ENCODE measurements at regions not wholly inside any gene's neighbourhood (a gene's known extent, or its start where the extent isn't known, plus 50 kb on each side); places are given as distances from the start of the nearest gene placed in this dataset.

GRCh38 chr1:201763455-201764140 lies 65.4 kb upstream of the IPO9 start:
- Mint-ChIP-seq H3K4me3 (no peak overlapping the region), H3K9me3 (no peaks in the 10 kb centered on the region), H3K27me3 (no peaks in the 10 kb centered on the region), H3K36me3 (no peaks in the 10 kb centered on the region), H3K4me1 (peaks cover 3% of the 10 kb centered on the region), H3K27ac (no peak overlapping the region)
- no peak for DNase-seq

- Mint-ChIP-seq H3K4me3 (no peak overlapping the region), H3K27ac (no peak overlapping the region), H3K4me1 (peaks cover 3% of the 10 kb centered on the region), H3K9me3 (no peaks in the 10 kb centered on the region), H3K36me3 (no peaks in the 10 kb centered on the region), H3K27me3 (no peaks in the 10 kb centered on the region)
- DNase-seq, result no peak
Measured at GRCh38 chr1:201764166-201764565, 64.8 kb upstream of the IPO9 start.

DNA sequence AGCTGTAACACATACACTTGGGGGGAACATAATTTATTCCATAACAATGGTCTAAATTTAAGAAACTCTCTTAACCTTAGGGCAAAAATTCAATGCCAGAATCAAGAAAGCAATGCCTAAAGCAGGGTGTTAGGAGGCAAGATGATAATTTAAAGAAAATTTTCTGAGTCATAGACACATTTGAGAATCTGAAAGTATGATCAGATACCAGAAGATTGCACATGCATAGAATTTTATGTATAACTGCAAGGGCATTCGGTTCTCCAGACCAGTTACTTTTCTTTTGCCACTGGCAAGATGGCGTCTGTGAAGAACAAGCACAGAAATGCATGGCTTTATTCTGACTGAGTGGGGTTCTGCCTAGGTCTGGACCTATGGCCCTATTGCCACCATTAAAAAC lies 64.4 kb upstream of the IPO9 start:
- H3K36me3 Mint-ChIP-seq, result no peaks in the 10 kb centered on the region
- no peak overlapping the region for H3K4me3 Mint-ChIP-seq
- DNase-seq, result no peak
- H3K4me1 Mint-ChIP-seq, result peaks cover 3% of the 10 kb centered on the region
- no peaks in the 10 kb centered on the region for H3K9me3 Mint-ChIP-seq
- H3K27me3 Mint-ChIP-seq, result no peaks in the 10 kb centered on the region
- H3K27ac Mint-ChIP-seq, result no peak overlapping the region

DNA sequence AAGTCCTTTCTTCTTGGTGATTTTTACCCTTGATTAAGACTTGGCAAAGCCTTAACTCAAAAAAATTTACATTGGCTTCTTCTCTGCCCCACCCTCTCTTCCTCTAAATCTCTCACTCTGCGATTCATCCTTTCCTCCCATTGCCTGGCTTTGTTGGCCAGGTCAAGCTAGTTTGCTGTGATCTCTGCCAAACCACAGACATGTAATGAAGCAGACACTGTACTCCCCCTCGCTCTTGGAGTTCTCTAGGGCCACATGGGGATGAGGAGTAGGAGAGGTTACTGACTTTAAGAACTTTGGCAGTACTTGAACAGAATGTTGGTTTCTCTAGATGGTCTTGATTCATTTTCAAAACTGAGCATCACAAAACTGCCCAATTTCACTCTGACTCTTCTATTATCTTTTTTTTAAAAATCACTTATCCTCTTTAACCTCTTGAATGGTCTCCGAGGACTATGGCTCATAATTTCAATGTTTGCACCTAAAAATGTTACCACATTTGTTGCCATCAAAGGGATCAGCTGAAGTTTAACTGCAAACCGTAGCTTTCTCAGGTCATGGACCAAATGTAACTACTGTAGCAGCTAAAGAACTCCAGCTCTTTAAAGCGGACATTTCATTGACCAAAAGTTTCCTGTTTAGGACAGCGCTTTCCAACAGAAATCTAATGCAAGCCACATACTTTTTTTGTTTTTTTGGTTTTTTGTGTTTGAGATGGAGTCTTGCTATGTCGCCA lies 62.7 kb upstream of the IPO9 start:
- Mint-ChIP-seq H3K27me3 (no peaks in the 10 kb centered on the region), H3K4me3 (no peak overlapping the region), H3K4me1 (peaks cover 3% of the 10 kb centered on the region), H3K36me3 (no peaks in the 10 kb centered on the region), H3K9me3 (no peaks in the 10 kb centered on the region), H3K27ac (no peak overlapping the region)
- DNase-seq, result no peak

DNA sequence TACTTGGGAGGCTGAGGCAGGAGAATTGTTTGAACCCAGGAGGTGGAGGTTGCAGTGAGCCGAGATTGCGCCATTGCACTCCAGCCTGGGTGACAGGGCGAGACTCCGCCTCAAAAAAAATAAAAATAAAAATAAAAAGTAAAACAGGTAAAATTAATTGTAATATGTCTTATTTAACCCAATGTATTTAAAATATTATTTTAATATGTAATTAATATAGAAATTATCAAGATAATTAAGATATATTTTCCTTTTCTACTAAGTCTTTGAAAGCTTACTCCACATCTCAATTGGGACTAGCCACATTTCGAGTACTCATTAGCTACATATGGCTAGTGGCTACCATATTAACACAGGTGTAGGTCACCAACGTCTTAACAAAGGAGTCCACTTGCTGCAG lies 61.6 kb upstream of the IPO9 start:
- Mint-ChIP-seq H3K36me3 (no peaks in the 10 kb centered on the region), H3K27me3 (no peaks in the 10 kb centered on the region), H3K27ac (no peak overlapping the region), H3K4me1 (peaks cover 3% of the 10 kb centered on the region), H3K4me3 (no peak overlapping the region), H3K9me3 (peaks cover 5% of the 10 kb centered on the region)
- DNase-seq, result no peak

GRCh38 chr1:201769072-201769471 lies 59.9 kb upstream of the IPO9 start:
- no peak overlapping the region for H3K27ac Mint-ChIP-seq
- H3K4me1 Mint-ChIP-seq, result peaks cover 3% of the 10 kb centered on the region
- H3K27me3 Mint-ChIP-seq, result no peaks in the 10 kb centered on the region
- DNase-seq, result no peak
- H3K9me3 Mint-ChIP-seq, result peaks cover 5% of the 10 kb centered on the region
- H3K36me3 Mint-ChIP-seq, result no peaks in the 10 kb centered on the region
- no peak overlapping the region for H3K4me3 Mint-ChIP-seq

DNA sequence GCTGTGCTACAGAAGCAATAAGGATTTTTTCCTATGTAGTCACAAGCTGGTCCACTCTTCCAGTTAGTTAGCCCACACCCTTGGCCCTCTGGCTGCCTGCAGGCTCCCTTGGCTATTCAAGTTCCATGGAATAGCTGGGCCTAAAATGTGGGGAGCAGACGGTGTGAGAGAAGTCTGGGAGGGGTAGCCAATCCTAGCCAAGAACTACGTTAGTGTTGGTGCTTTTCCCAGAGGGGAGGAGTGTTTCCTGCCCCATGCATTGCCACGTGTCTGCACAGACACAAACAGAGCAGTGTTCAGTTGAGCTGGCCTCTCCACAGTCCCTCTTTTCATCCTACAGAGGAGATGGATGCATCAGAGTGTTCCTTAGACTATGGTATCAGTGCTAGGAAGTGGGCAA lies 59.0 kb upstream of the IPO9 start:
- H3K9me3 Mint-ChIP-seq, result peaks cover 5% of the 10 kb centered on the region
- no peak overlapping the region for H3K27ac Mint-ChIP-seq
- no peaks in the 10 kb centered on the region for H3K27me3 Mint-ChIP-seq
- no peaks in the 10 kb centered on the region for H3K36me3 Mint-ChIP-seq
- H3K4me1 Mint-ChIP-seq, result peaks cover 3% of the 10 kb centered on the region
- no peak for DNase-seq
- H3K4me3 Mint-ChIP-seq, result no peak overlapping the region

DNA sequence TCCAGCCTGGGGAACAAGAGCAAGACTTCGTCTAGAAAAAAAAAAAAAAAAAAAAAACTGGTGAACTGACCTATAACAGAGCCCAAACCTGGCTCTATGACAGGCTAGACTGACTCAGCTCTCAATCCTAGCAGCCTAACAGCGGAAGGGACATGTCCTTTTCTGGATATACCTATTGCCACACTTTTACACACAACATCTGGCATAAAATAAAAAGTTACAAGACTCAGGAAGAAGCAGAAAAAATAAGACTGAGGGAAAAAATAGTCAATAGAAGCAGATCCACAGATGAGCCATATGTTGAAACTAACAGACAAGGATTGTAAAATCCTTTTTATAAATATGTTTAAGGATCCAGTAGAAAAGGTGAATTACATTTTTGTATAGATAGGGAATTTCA lies 57.5 kb upstream of the IPO9 start:
- H3K36me3 Mint-ChIP-seq, result no peaks in the 10 kb centered on the region
- H3K4me1 Mint-ChIP-seq, result no peaks in the 10 kb centered on the region
- H3K9me3 Mint-ChIP-seq, result peaks cover 5% of the 10 kb centered on the region
- no peak overlapping the region for H3K4me3 Mint-ChIP-seq
- H3K27me3 Mint-ChIP-seq, result no peaks in the 10 kb centered on the region
- no peak overlapping the region for H3K27ac Mint-ChIP-seq
- no peak for DNase-seq

- H3K27ac Mint-ChIP-seq, result no peak overlapping the region
- no peaks in the 10 kb centered on the region for H3K4me1 Mint-ChIP-seq
- H3K4me3 Mint-ChIP-seq, result no peak overlapping the region
- no peak for DNase-seq
- peaks cover 5% of the 10 kb centered on the region for H3K9me3 Mint-ChIP-seq
- no peaks in the 10 kb centered on the region for H3K36me3 Mint-ChIP-seq
- H3K27me3 Mint-ChIP-seq, result no peaks in the 10 kb centered on the region
Measured at GRCh38 chr1:201772178-201772577, 56.8 kb upstream of the IPO9 start.

DNA sequence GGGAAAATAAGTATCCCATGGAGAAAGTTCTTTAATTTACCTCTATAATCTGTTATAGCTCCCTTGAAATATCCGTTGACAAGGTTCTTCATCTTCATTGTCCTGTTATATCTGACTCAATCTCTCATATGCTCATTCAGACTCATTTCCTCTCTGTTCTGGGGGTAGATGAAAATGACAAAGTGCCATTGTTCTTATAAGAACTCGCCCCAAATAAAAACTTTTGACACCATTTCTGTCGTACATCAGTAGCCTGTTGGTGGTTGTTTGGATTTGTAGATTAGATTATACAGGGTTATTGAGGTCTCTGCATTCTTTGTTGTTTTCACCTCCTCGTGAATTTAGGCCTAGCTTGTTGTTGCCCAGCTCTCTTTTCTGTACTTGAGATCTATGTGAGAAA lies 55.2 kb upstream of the IPO9 start:
- DNase-seq, result no peak
- H3K4me1 Mint-ChIP-seq, result no peaks in the 10 kb centered on the region
- H3K27me3 Mint-ChIP-seq, result no peaks in the 10 kb centered on the region
- no peak overlapping the region for H3K4me3 Mint-ChIP-seq
- H3K27ac Mint-ChIP-seq, result no peak overlapping the region
- no peaks in the 10 kb centered on the region for H3K36me3 Mint-ChIP-seq
- H3K9me3 Mint-ChIP-seq, result peaks cover 5% of the 10 kb centered on the region

DNA sequence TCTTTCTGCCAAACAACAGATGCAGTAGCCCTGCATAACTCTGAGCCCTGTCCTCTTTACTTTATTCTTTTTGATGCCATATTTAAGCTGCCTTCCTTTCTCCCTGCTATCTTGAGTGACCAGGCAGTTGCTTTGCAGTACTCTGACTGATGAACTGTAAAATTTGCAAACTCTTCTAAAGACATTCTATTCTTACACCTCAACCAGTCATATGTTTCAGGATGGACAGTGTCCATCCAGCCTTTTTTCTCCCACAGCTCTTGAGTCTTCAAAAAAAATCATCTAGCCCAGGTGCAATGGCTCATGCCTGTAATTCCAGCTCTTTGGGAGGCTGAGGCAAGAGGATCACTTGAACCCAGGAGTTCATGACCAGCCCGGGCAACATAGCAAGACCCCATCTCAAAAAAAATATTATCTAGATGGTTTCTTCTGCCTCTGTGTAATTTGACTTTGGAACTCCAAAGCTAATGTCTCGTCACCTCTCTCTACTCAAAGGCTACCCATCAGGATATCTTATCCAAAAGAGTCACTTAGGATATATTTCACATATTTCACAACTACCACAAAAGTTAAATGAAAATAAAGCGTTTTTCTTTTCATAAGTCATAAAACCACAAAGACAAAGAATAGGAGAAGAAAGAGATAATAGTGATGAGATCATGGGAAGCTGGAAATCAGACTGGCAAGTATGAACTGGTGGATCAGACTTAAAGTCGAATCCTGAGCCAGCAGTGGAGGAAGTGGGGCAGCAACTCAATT lies 54.6 kb upstream of the IPO9 start:
- no peaks in the 10 kb centered on the region for H3K36me3 Mint-ChIP-seq
- no peak overlapping the region for H3K4me3 Mint-ChIP-seq
- peaks cover 5% of the 10 kb centered on the region for H3K9me3 Mint-ChIP-seq
- H3K27ac Mint-ChIP-seq, result no peak overlapping the region
- DNase-seq, result no peak
- no peaks in the 10 kb centered on the region for H3K4me1 Mint-ChIP-seq
- no peaks in the 10 kb centered on the region for H3K27me3 Mint-ChIP-seq

GRCh38 chr1:201774983-201775344 lies 54.0 kb upstream of the IPO9 start:
- H3K27me3 Mint-ChIP-seq, result no peaks in the 10 kb centered on the region
- peaks cover 5% of the 10 kb centered on the region for H3K9me3 Mint-ChIP-seq
- H3K36me3 Mint-ChIP-seq, result no peaks in the 10 kb centered on the region
- H3K27ac Mint-ChIP-seq, result no peak overlapping the region
- H3K4me1 Mint-ChIP-seq, result no peaks in the 10 kb centered on the region
- no peak overlapping the region for H3K4me3 Mint-ChIP-seq
- no peak for DNase-seq

DNA sequence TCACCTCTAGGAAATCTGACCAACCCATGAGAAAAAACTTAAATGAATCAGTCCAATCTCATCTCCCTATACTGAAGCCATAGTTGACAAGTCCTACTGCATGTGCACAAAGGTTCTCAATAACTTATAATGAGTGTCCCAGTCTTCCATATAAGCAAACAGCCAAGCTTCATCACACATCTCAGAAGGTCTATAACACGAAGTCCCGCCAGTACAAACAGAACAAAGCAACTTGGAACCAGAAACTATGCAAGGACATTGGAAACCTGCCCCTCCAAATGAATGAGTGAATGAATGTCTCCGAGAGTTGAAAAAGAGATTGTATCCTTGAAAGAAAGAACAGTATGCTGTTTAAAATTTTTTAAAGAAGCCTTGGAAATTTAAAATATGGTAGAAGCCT lies 53.6 kb upstream of the IPO9 start:
- H3K27ac Mint-ChIP-seq, result no peak overlapping the region
- peaks cover 5% of the 10 kb centered on the region for H3K9me3 Mint-ChIP-seq
- DNase-seq, result no peak
- no peaks in the 10 kb centered on the region for H3K27me3 Mint-ChIP-seq
- H3K36me3 Mint-ChIP-seq, result no peaks in the 10 kb centered on the region
- H3K4me3 Mint-ChIP-seq, result no peak overlapping the region
- no peaks in the 10 kb centered on the region for H3K4me1 Mint-ChIP-seq

DNA sequence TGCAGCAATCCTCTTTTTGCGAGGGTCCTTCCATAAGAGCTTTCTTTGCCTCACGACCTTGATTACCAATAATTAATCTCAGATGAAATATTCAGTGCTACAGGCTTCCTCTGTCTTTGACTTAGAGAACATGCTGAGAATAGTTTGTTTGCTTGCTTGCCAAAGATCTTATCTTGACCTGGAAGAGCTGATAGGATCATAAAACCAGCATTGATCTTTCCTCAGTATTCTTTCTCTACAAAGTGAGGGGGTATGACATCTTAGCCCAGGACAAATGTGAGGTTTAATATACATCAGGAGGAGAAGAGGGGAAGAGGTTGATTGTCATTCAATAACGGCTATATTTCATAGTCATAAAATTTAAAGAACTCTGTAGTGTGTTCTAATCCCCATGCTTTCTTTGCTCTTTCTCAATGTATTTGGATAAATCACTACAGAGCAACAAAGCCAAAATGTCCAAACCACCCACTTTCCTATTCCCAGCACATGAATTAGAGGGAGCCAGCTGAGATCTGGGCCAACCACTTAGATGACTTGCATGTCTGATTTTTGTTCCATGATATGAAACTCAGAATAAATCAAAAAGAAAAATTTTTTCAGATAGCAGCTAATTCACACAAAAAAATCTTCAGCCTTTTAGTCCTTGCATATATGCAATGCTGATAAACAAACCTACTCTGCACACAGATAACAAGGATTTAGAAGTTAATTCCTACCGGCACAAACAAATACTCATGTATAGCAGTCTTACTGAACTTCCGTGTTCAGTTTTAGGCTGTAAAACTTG lies 50.5 kb upstream of the IPO9 start:
- no peak for DNase-seq
- no peaks in the 10 kb centered on the region for H3K27me3 Mint-ChIP-seq
- no peak overlapping the region for H3K27ac Mint-ChIP-seq
- no peaks in the 10 kb centered on the region for H3K4me1 Mint-ChIP-seq
- no peaks in the 10 kb centered on the region for H3K36me3 Mint-ChIP-seq
- H3K9me3 Mint-ChIP-seq, result no peaks in the 10 kb centered on the region
- no peak overlapping the region for H3K4me3 Mint-ChIP-seq

All from activated naive CD8-positive, alpha-beta T cell treated with anti-CD3 and anti-CD28 coated beads for 36 hours (primary cell).